ENCODE measurements at regions not wholly inside any gene's neighbourhood (a gene's known extent, or its start where the extent isn't known, plus 50 kb on each side); places are given as distances from the start of the nearest gene placed in this dataset.
A peak's percentile ranks its signal among the peaks of the same experiment; 100 is the strongest.
"Not testable (repeated sequence)": the region's sequence is repeated elsewhere in the genome, so short reads cannot be mapped to it uniquely, and the experiment has no call there.

- no peak for DNase-seq (ENCODE audit: low read depth in 2 of 2)
Measured at GRCh38 chr4:28788929-28789490, 1928.4 kb downstream of the STIM2 start.

- DNase-seq (ENCODE audit: low read depth in 2 of 2), result no peak
Measured at GRCh38 chr4:28792917-28793597, 1927.1 kb upstream of the PCDH7 start.

GRCh38 chr4:28799696-28800095, 1920.5 kb upstream of the PCDH7 start:
- DNase-seq (ENCODE audit: low read depth in 2 of 2), result no peak

GRCh38 chr4:28811025-28811424, 1909.1 kb upstream of the PCDH7 start:
- no peak for DNase-seq (ENCODE audit: low read depth in 2 of 2)

GRCh38 chr4:28822163-28822562, 1898.0 kb upstream of the PCDH7 start:
- no peak for DNase-seq (ENCODE audit: low read depth in 2 of 2)

GRCh38 chr4:28827866-28828265, 1892.3 kb upstream of the PCDH7 start:
- DNase-seq (ENCODE audit: low read depth in 2 of 2), result no peak

- DNase-seq (ENCODE audit: low read depth in 2 of 2), result no peak
Measured at GRCh38 chr4:28831867-28832266, 1888.3 kb upstream of the PCDH7 start.

GRCh38 chr4:28832444-28832843, 1887.7 kb upstream of the PCDH7 start:
- no peak for DNase-seq (ENCODE audit: low read depth in 2 of 2)

- DNase-seq (ENCODE audit: low read depth in 2 of 2), result no peak
Measured at GRCh38 chr4:28834120-28834519, 1886.0 kb upstream of the PCDH7 start.

GRCh38 chr4:28835501-28835900, 1884.7 kb upstream of the PCDH7 start:
- peak; percentile 1 for DNase-seq (ENCODE audit: low read depth in 2 of 2)

- no peak for DNase-seq (ENCODE audit: low read depth in 2 of 2)
Measured at GRCh38 chr4:28842271-28842670, 1877.9 kb upstream of the PCDH7 start.

- DNase-seq (ENCODE audit: low read depth in 2 of 2), result no peak
Measured at GRCh38 chr4:28845158-28845557, 1875.0 kb upstream of the PCDH7 start.

- not testable (repeated sequence) for DNase-seq (ENCODE audit: low read depth in 2 of 2)
Measured at GRCh38 chr4:28857028-28857427, 1863.1 kb upstream of the PCDH7 start.

GRCh38 chr4:28868841-28869240, 1851.3 kb upstream of the PCDH7 start:
- peak in 1 of 2 experiments; percentile 3 for DNase-seq (ENCODE audit: low read depth in 2 of 2)

- no peak for DNase-seq (ENCODE audit: low read depth in 2 of 2)
Measured at GRCh38 chr4:28879178-28879577, 1841.0 kb upstream of the PCDH7 start.

- DNase-seq (ENCODE audit: low read depth in 2 of 2), result no peak
Measured at GRCh38 chr4:28879900-28880299, 1840.3 kb upstream of the PCDH7 start.

- DNase-seq (ENCODE audit: low read depth in 2 of 2), result no peak
Measured at GRCh38 chr4:28883211-28883610, 1837.0 kb upstream of the PCDH7 start.

GRCh38 chr4:28886934-28887333, 1833.2 kb upstream of the PCDH7 start:
- no peak for DNase-seq (ENCODE audit: low read depth in 2 of 2)

- DNase-seq (ENCODE audit: low read depth in 2 of 2), result no peak
Measured at GRCh38 chr4:28890949-28891775, 1829.0 kb upstream of the PCDH7 start.

- no peak for DNase-seq (ENCODE audit: low read depth in 2 of 2)
Measured at GRCh38 chr4:28913466-28913865, 1806.7 kb upstream of the PCDH7 start.

- DNase-seq (ENCODE audit: low read depth in 2 of 2), result no peak
Measured at GRCh38 chr4:28916585-28916984, 1803.6 kb upstream of the PCDH7 start.

- DNase-seq (ENCODE audit: low read depth in 2 of 2), result no peak
Measured at GRCh38 chr4:28918871-28919270, 1801.3 kb upstream of the PCDH7 start.

GRCh38 chr4:28921886-28922285, 1798.3 kb upstream of the PCDH7 start:
- no peak for DNase-seq (ENCODE audit: low read depth in 2 of 2)

Data from fibroblast of skin of left quadriceps (primary cell).